ENCODE measurements at regions not wholly inside any gene's neighbourhood (a gene's known extent, or its start where the extent isn't known, plus 50 kb on each side); places are given as distances from the start of the nearest gene placed in this dataset.
"Not testable (repeated sequence)": the region's sequence is repeated elsewhere in the genome, so short reads cannot be mapped to it uniquely, and the experiment has no call there.

GRCh38 chr7:109577265-109577664 is 1007.6 kb downstream of the DNAJB9 start:
- Histone ChIP-seq H3F3A (ENCODE audit: low read depth) (no peaks in the 10 kb centered on the region), H3K4me1 (peaks cover 13% of the 10 kb centered on the region), H3K36me3 (no peaks in the 10 kb centered on the region), H3K9me3 (ENCODE audit: low read depth) (no peaks in the 10 kb centered on the region), H4K20me1 (ENCODE audit: low read depth) (no peaks in the 10 kb centered on the region), H3K4me2 (no peak overlapping the region), H3K27ac (no peak overlapping the region), H2AFZ (replicated peaks) (no peak overlapping the region), H3K9ac (no peak overlapping the region), H3K4me3 (no peak overlapping the region), H3K79me2 (ENCODE audit: low read depth) (no peaks in the 10 kb centered on the region), H3K27me3 (no peaks in the 10 kb centered on the region)
- H3K27ac Mint-ChIP-seq: no peak overlapping the region
- no peak for DNase-seq (ENCODE audit: low spot score)
- peaks cover 4% of the 10 kb centered on the region for H3K27me3 Mint-ChIP-seq (ENCODE audit: insufficient read depth, low read depth)
- no peaks in the 10 kb centered on the region for H3K36me3 Mint-ChIP-seq
- no peak overlapping the region for H3K4me3 Mint-ChIP-seq
- H3K4me1 Mint-ChIP-seq: peaks cover 11% of the 10 kb centered on the region
- TF ChIP-seq EZH2 (IDR thresholded peaks at IDR 0.05) (no peak), EZH2phosphoT487 (IDR thresholded peaks at IDR 0.05) (no peak)
- TF ChIP-seq, protein P1, sequence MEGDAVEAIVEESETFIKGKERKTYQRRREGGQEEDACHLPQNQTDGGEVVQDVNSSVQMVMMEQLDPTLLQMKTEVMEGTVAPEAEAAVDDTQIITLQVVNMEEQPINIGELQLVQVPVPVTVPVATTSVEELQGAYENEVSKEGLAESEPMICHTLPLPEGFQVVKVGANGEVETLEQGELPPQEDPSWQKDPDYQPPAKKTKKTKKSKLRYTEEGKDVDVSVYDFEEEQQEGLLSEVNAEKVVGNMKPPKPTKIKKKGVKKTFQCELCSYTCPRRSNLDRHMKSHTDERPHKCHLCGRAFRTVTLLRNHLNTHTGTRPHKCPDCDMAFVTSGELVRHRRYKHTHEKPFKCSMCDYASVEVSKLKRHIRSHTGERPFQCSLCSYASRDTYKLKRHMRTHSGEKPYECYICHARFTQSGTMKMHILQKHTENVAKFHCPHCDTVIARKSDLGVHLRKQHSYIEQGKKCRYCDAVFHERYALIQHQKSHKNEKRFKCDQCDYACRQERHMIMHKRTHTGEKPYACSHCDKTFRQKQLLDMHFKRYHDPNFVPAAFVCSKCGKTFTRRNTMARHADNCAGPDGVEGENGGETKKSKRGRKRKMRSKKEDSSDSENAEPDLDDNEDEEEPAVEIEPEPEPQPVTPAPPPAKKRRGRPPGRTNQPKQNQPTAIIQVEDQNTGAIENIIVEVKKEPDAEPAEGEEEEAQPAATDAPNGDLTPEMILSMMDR (IDR thresholded peaks at IDR 0.05): no peak
- no peaks in the 10 kb centered on the region for H3K9me3 Mint-ChIP-seq

DNA sequence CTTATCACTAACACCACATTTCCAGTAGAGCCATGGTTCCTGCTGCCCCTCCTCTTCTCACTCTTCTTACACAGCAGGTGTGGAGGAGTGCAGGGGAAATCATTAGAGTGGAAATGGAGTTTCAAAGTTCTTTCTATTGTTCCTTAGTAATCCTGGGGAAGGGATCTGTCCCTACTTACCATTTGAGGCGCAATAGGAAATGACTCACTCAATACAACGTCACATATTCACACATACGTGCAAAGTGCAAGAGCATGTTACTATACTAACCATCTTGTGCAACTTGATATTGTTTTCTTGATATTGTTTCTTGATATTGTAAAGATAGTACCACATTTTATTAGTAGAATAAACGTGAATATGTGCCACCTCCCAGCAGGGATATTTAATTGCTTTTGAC is 1010.2 kb downstream of the DNAJB9 start:
- Histone ChIP-seq H3K27me3 (no peaks in the 10 kb centered on the region), H3K9me3 (ENCODE audit: low read depth) (no peaks in the 10 kb centered on the region), H3F3A (ENCODE audit: low read depth) (no peaks in the 10 kb centered on the region), H2AFZ (replicated peaks) (no peak overlapping the region), H3K9ac (no peak overlapping the region), H3K4me2 (peak overlapping the region; percentile 26), H3K27ac (no peak overlapping the region), H3K79me2 (ENCODE audit: low read depth) (no peaks in the 10 kb centered on the region), H3K4me1 (peaks cover 13% of the 10 kb centered on the region), H4K20me1 (ENCODE audit: low read depth) (no peaks in the 10 kb centered on the region), H3K4me3 (no peak overlapping the region), H3K36me3 (no peaks in the 10 kb centered on the region)
- no peak overlapping the region for H3K4me3 Mint-ChIP-seq
- DNase-seq (ENCODE audit: low spot score): peak; percentile 29
- H3K27ac Mint-ChIP-seq: no peak overlapping the region
- H3K9me3 Mint-ChIP-seq: peaks cover 10% of the 10 kb centered on the region
- no peaks in the 10 kb centered on the region for H3K36me3 Mint-ChIP-seq
- H3K4me1 Mint-ChIP-seq: peaks cover 11% of the 10 kb centered on the region
- TF ChIP-seq EZH2phosphoT487 (IDR thresholded peaks at IDR 0.05): no peak
- TF ChIP-seq EZH2 (IDR thresholded peaks at IDR 0.05): no peak
- TF ChIP-seq, protein P1 (IDR thresholded peaks at IDR 0.05): no peak
- H3K27me3 Mint-ChIP-seq (ENCODE audit: insufficient read depth, low read depth): peaks cover 4% of the 10 kb centered on the region

- Histone ChIP-seq H3K27ac (no peak overlapping the region), H3K9me3 (ENCODE audit: low read depth) (no peaks in the 10 kb centered on the region), H3K4me3 (no peak overlapping the region), H3F3A (ENCODE audit: low read depth) (no peaks in the 10 kb centered on the region), H3K79me2 (ENCODE audit: low read depth) (no peaks in the 10 kb centered on the region), H3K4me2 (no peak overlapping the region), H3K27me3 (no peaks in the 10 kb centered on the region), H4K20me1 (ENCODE audit: low read depth) (no peaks in the 10 kb centered on the region), H3K4me1 (peaks cover 13% of the 10 kb centered on the region), H3K9ac (no peak overlapping the region), H3K36me3 (no peaks in the 10 kb centered on the region), H2AFZ (replicated peaks) (no peak overlapping the region)
- Mint-ChIP-seq H3K4me1 (peaks cover 11% of the 10 kb centered on the region), H3K9me3 (peaks cover 24% of the 10 kb centered on the region), H3K36me3 (peaks cover 1% of the 10 kb centered on the region), H3K4me3 (no peak overlapping the region), H3K27me3 (ENCODE audit: insufficient read depth, low read depth) (peaks cover 4% of the 10 kb centered on the region), H3K27ac (no peak overlapping the region)
- TF ChIP-seq EZH2 (IDR thresholded peaks at IDR 0.05): no peak
- no peak for TF ChIP-seq EZH2phosphoT487 (IDR thresholded peaks at IDR 0.05)
- TF ChIP-seq, protein P1 (IDR thresholded peaks at IDR 0.05): no peak
- no peak for DNase-seq (ENCODE audit: low spot score)
These were observed 1012.5 kb downstream of the DNAJB9 start for GRCh38 chr7:109582211-109582610.

DNA sequence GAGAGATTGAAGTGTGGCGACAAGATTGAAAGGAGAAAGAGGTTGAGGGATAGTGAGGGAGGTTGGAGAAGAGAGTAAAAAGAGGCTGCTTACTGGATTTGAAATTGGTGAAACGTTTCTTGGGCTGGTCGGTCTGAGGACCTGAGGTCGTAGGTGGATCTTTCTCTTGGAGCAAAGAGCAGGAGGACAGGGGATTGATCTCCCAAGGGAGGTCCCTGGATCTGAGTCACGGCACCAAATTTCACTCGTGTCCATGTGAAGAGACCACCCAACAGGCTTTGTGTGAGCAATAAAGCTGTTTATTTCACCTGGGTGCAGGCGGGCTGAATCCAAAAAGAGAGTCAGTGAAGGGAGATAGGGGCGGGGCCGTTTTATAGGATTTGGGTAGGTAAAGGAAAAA is 1027.3 kb downstream of the DNAJB9 start:
- H3K4me3 ChIP-seq; H3K79me2 ChIP-seq (ENCODE audit: low read depth); H3K36me3 ChIP-seq; H4K20me1 ChIP-seq (ENCODE audit: low read depth); H3K36me3 Mint-ChIP-seq; H3K27ac ChIP-seq; H3K4me1 ChIP-seq; H3F3A ChIP-seq (ENCODE audit: low read depth); H3K27me3 ChIP-seq; H3K9ac ChIP-seq; H2AFZ ChIP-seq (replicated peaks); DNase-seq (ENCODE audit: low spot score); H3K9me3 ChIP-seq (ENCODE audit: low read depth); H3K27ac Mint-ChIP-seq; H3K4me1 Mint-ChIP-seq; H3K27me3 Mint-ChIP-seq (ENCODE audit: insufficient read depth, low read depth); H3K9me3 Mint-ChIP-seq; H3K4me2 ChIP-seq; H3K4me3 Mint-ChIP-seq: not testable (repeated sequence)

Measured in neural progenitor cell (in vitro differentiated cells).